Neural progenitor cell (in vitro differentiated cells): ENCODE measurements at regions not wholly inside any gene's neighbourhood (a gene's known extent, or its start where the extent isn't known, plus 50 kb on each side); places are given as distances from the start of the nearest gene placed in this dataset.
A peak's percentile ranks its signal among the peaks of the same experiment; 100 is the strongest.

Experiments
- DNase-seq: peaks from one replicate; pipeline ENCODE4 v3.0.0-alpha.2; 2016; ENCODE audit warnings: low spot score
- H2AFZ ChIP-seq: fragments of 200-600 bp; sonication (generic); replicated peaks from 2 replicates; pipeline ENCODE4 v1.6.1; 2016; ENCODE audit warnings: antibody characterized with exemption
- H3F3A ChIP-seq: fragments of 200-600 bp; sonication (generic); 2 replicates; pipeline ENCODE4 v1.6.1; 2016; ENCODE audit warnings: antibody characterized with exemption, low read depth
- H3K27ac ChIP-seq: fragments of 200-600 bp; sonication (generic); 2 replicates; pipeline ENCODE4 v1.5.1; 2016; ENCODE audit warnings: mild to moderate bottlenecking
- H3K27me3 ChIP-seq: fragments of 200-600 bp; sonication (generic); 2 replicates; pipeline ENCODE4 v1.6.1; 2016; ENCODE audit warnings: mild to moderate bottlenecking, moderate library complexity
- H3K36me3 ChIP-seq: fragments of 200-600 bp; sonication (generic); 2 replicates; pipeline ENCODE4 v1.5.1; 2016
- H3K4me1 ChIP-seq: fragments of 200-600 bp; sonication (generic); 2 replicates; pipeline ENCODE4 v1.6.1; 2016; ENCODE audit warnings: mixed run types
- H3K4me2 ChIP-seq: fragments of 200-600 bp; sonication (generic); 2 replicates; pipeline ENCODE4 v1.6.1; 2016
- H3K4me3 ChIP-seq: fragments of 200-600 bp; sonication (generic); 2 replicates; pipeline ENCODE4 v1.5.1; 2016
- H3K79me2 ChIP-seq: fragments of 200-600 bp; sonication (generic); 2 replicates; pipeline ENCODE4 v1.6.1; 2016; ENCODE audit warnings: low read depth
- H3K9ac ChIP-seq: fragments of 200-600 bp; sonication (generic); 2 replicates; pipeline ENCODE4 v1.6.1; 2016
- H3K9me3 ChIP-seq: fragments of 200-600 bp; sonication (generic); 2 replicates; pipeline ENCODE4 v1.5.1; 2016; ENCODE audit warnings: low read depth
- H4K20me1 ChIP-seq: fragments of 200-600 bp; sonication (generic); 2 replicates; pipeline ENCODE4 v1.6.1; 2016; ENCODE audit warnings: low read depth
- H3K27ac Mint-ChIP-seq: 3 replicates; pipeline ENCODE4 v1.8.0; 2021; ENCODE audit warnings: mixed read lengths
- H3K27me3 Mint-ChIP-seq: 2 replicates; pipeline ENCODE4 v1.8.0; 2022; ENCODE audit warnings: low read depth, mild to moderate bottlenecking, inconsistent platforms, moderate library complexity, mixed read lengths; ENCODE audit not compliant: insufficient read depth
- H3K36me3 Mint-ChIP-seq: 3 replicates; pipeline ENCODE4 v1.8.0; 2021; ENCODE audit warnings: mixed read lengths
- H3K4me1 Mint-ChIP-seq: 3 replicates; pipeline ENCODE4 v1.8.0; 2021; ENCODE audit warnings: mixed read lengths
- H3K4me3 Mint-ChIP-seq: 3 replicates; pipeline ENCODE4 v1.8.0; 2021; ENCODE audit warnings: mild to moderate bottlenecking, moderate library complexity, mixed read lengths
- H3K9me3 Mint-ChIP-seq: 3 replicates; pipeline ENCODE4 v1.8.0; 2020; ENCODE audit warnings: mixed read lengths
- CTCF ChIP-seq: fragments of 200-600 bp; sonication (generic); IDR thresholded peaks from 2 replicates; pipeline ENCODE4 v1.5.1; 2017; ENCODE audit warnings: antibody characterized with exemption, mild to moderate bottlenecking
- EZH2 ChIP-seq: fragments of 200-600 bp; sonication (generic); IDR thresholded peaks from 2 replicates; pipeline ENCODE4 v1.6.1; 2017; ENCODE audit warnings: antibody characterized with exemption, mild to moderate bottlenecking, moderate library complexity
- EZH2phosphoT487 ChIP-seq: fragments of 200-600 bp; sonication (generic); IDR thresholded peaks from 2 replicates; pipeline ENCODE4 v1.6.1; 2017; ENCODE audit warnings: antibody characterized with exemption

- no peaks in the 10 kb centered on the region for H3K4me1 ChIP-seq
- Mint-ChIP-seq H3K4me1 (peaks cover 36% of the 10 kb centered on the region), H3K36me3 (peaks cover 3% of the 10 kb centered on the region), H3K27me3 (peaks cover 21% of the 10 kb centered on the region), H3K4me3 (no peak overlapping the region), H3K27ac (peak overlapping the region; percentile 93), H3K9me3 (peaks cover 5% of the 10 kb centered on the region)
- peaks cover 10% of the 10 kb centered on the region for H3K27me3 ChIP-seq
- no peak overlapping the region for H3K4me3 ChIP-seq
- H3K9me3 ChIP-seq, result no peaks in the 10 kb centered on the region
- peaks cover 4% of the 10 kb centered on the region for H3F3A ChIP-seq
- no peak for DNase-seq
- no peak overlapping the region for H3K27ac ChIP-seq
- H2AFZ ChIP-seq, result no peak overlapping the region
- no peak for TF ChIP-seq CTCF
- no peak for TF ChIP-seq EZH2
- TF ChIP-seq EZH2phosphoT487, result no peak
- no peak overlapping the region for H3K4me2 ChIP-seq
- no peaks in the 10 kb centered on the region for H4K20me1 ChIP-seq
- H3K36me3 ChIP-seq, result no peaks in the 10 kb centered on the region
- no peaks in the 10 kb centered on the region for H3K79me2 ChIP-seq
- no peak overlapping the region for H3K9ac ChIP-seq
Measured at GRCh38 chr9:89668216-89668865, 63.5 kb downstream of the GADD45G start.

GRCh38 chr9:89668866-89669246, 64.0 kb downstream of the GADD45G start:
- H3K4me3 Mint-ChIP-seq, result no peak overlapping the region
- Histone ChIP-seq H2AFZ (no peak overlapping the region), H3K9me3 (no peaks in the 10 kb centered on the region), H3K79me2 (no peaks in the 10 kb centered on the region), H3K4me1 (no peaks in the 10 kb centered on the region), H3K36me3 (no peaks in the 10 kb centered on the region), H3K4me2 (no peak overlapping the region), H3F3A (peaks cover 4% of the 10 kb centered on the region), H3K27me3 (peaks cover 12% of the 10 kb centered on the region), H4K20me1 (no peaks in the 10 kb centered on the region), H3K27ac (no peak overlapping the region), H3K9ac (no peak overlapping the region), H3K4me3 (no peak overlapping the region)
- H3K9me3 Mint-ChIP-seq, result peaks cover 5% of the 10 kb centered on the region
- H3K27ac Mint-ChIP-seq, result peak overlapping the region; percentile 93
- DNase-seq, result no peak
- peaks cover 32% of the 10 kb centered on the region for H3K4me1 Mint-ChIP-seq
- peaks cover 21% of the 10 kb centered on the region for H3K27me3 Mint-ChIP-seq
- TF ChIP-seq EZH2 (no peak), EZH2phosphoT487 (no peak), CTCF (no peak)
- H3K36me3 Mint-ChIP-seq, result peaks cover 3% of the 10 kb centered on the region

- no peak for TF ChIP-seq CTCF
- TF ChIP-seq EZH2, result no peak
- TF ChIP-seq EZH2phosphoT487, result no peak
- no peak overlapping the region for H3K27ac Mint-ChIP-seq
Measured at GRCh38 chr9:89669361-89669842, 64.6 kb downstream of the GADD45G start.

More at GRCh38 chr9:89669361-89669842, 64.6 kb downstream of the GADD45G start:
- H2AFZ ChIP-seq, result no peak overlapping the region
- no peak overlapping the region for H3K4me3 ChIP-seq
- peaks cover 33% of the 10 kb centered on the region for H3K4me1 Mint-ChIP-seq
- DNase-seq, result no peak
- H3K27me3 Mint-ChIP-seq, result peaks cover 24% of the 10 kb centered on the region
- no peaks in the 10 kb centered on the region for H4K20me1 ChIP-seq
- H3K4me3 Mint-ChIP-seq, result no peak overlapping the region
- H3K79me2 ChIP-seq, result no peaks in the 10 kb centered on the region
- H3K27ac ChIP-seq, result no peak overlapping the region
- H3K9me3 ChIP-seq, result no peaks in the 10 kb centered on the region
- peaks cover under 1% of the 10 kb centered on the region for H3K4me1 ChIP-seq
- H3K36me3 Mint-ChIP-seq, result peaks cover 3% of the 10 kb centered on the region
- H3K36me3 ChIP-seq, result no peaks in the 10 kb centered on the region
- peaks cover 5% of the 10 kb centered on the region for H3K9me3 Mint-ChIP-seq
- H3K9ac ChIP-seq, result no peak overlapping the region
- no peak overlapping the region for H3K4me2 ChIP-seq
- peaks cover 6% of the 10 kb centered on the region for H3F3A ChIP-seq
- H3K27me3 ChIP-seq, result peaks cover 12% of the 10 kb centered on the region
